ENCODE measurements at regions not wholly inside any gene's neighbourhood (a gene's known extent, or its start where the extent isn't known, plus 50 kb on each side); places are given as distances from the start of the nearest gene placed in this dataset.
"Not testable (repeated sequence)": the region's sequence is repeated elsewhere in the genome, so short reads cannot be mapped to it uniquely, and the experiment has no call there.

DNA sequence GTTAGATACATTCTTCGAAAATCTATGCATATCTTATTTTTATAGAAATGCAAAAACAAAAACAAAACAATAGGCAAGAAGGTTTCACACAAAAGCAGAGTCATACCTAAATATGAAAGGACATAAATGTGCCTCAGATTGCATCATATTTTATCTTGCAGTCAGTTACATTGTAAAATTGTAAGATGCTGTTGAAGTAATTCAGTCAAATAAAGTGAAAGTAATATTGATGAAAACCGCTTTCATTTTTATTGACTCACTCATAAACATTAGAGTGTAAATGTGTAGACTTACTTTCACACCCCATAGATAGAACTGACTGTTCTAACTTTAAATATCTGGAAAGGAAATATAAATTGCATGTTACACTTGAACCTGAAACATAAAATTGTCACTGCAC lies 931.5 kb upstream of the NUDT12 start:
- intact Hi-C loops (cut with DNase I; ENCODE audit: low total_unique reads): no loop called here
- DNase-seq: no peak
- Histone ChIP-seq H3K4me3 (no peak overlapping the region), H3K4me1 (no peaks in the 10 kb centered on the region), H3K9me3 (no peaks in the 10 kb centered on the region), H3K27me3 (no peaks in the 10 kb centered on the region), H3K36me3 (no peaks in the 10 kb centered on the region), H3K27ac (no peak overlapping the region)
- TF ChIP-seq, protein P1, sequence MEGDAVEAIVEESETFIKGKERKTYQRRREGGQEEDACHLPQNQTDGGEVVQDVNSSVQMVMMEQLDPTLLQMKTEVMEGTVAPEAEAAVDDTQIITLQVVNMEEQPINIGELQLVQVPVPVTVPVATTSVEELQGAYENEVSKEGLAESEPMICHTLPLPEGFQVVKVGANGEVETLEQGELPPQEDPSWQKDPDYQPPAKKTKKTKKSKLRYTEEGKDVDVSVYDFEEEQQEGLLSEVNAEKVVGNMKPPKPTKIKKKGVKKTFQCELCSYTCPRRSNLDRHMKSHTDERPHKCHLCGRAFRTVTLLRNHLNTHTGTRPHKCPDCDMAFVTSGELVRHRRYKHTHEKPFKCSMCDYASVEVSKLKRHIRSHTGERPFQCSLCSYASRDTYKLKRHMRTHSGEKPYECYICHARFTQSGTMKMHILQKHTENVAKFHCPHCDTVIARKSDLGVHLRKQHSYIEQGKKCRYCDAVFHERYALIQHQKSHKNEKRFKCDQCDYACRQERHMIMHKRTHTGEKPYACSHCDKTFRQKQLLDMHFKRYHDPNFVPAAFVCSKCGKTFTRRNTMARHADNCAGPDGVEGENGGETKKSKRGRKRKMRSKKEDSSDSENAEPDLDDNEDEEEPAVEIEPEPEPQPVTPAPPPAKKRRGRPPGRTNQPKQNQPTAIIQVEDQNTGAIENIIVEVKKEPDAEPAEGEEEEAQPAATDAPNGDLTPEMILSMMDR (IDR thresholded peaks at IDR 0.05): no peak

DNA sequence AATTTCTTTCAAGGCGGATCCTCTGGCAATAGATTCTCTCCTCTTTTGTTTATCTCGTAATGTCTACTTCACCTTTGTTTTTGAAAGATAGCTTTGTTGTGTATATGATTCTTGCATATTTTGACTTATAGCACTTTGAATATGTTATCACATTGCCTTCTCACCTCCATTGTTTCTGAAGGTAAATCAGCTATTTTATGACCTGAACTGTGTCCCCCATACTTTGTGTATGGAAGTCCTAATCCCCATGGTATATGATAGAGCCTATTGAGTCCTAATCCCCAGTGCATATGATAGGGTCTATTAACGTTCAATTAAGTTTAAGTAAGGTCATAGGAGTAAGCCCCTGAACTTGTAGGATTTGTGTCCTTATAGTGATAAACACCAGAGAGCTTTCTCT lies 910.2 kb upstream of the NUDT12 start:
- Histone ChIP-seq H3K36me3 (no peaks in the 10 kb centered on the region), H3K27ac (no peak overlapping the region), H3K4me3 (no peak overlapping the region), H3K27me3 (no peaks in the 10 kb centered on the region), H3K9me3 (peaks cover 0 to 10% (median 9%) of the 10 kb centered on the region in 3 donors), H3K4me1 (no peaks in the 10 kb centered on the region)
- TF ChIP-seq, protein P1 (IDR thresholded peaks at IDR 0.05): no peak
- no peak for DNase-seq
- intact Hi-C loops (cut with DNase I; ENCODE audit: low total_unique reads): no loop called here

DNA sequence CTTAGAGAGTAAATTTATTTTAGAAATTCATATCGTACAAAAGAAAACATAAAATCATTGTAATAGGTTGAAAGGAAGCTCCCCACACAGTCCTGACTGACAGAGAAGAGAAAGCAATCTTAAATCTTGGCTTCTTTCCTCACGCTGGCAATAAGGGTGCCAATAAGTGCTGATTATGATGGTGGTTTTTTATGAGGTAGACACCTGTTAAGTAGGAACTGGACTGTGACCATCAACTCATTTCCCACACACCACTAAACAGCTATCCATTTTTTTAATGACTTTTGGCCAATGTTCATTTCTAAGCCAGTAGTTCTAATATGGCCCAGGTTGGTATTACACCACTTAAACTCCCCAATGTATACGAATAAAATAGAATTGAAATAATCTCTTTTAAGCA lies 893.5 kb upstream of the NUDT12 start:
- TF ChIP-seq, protein P1 (IDR thresholded peaks at IDR 0.05): no peak

DNA sequence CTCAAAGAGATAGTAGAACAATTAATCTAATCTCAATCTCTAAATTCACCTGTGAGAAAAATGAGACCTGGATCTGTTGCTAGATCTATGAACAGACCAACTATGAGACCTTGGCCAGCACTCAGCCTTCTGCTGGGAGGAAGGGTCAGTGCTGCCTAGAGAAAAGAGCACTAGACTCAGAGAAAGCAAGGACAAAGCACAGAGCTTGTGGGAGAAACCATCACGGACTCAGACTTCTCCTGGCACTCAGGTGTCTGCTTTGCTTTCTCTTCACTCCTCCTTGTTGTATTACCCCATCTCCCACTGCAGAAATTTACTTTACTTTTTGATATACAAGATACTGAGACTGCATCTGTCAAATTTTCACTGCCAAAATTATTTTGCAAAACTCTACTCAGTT lies 890.0 kb upstream of the NUDT12 start:
- H3K27ac ChIP-seq: no peak overlapping the region
- H3K36me3 ChIP-seq: no peaks in the 10 kb centered on the region
- TF ChIP-seq, protein P1 (IDR thresholded peaks at IDR 0.05): no peak
- intact Hi-C loops (cut with DNase I; ENCODE audit: low total_unique reads): no loop called here
- no peak for DNase-seq
- no peaks in the 10 kb centered on the region for H3K27me3 ChIP-seq
- no peaks in the 10 kb centered on the region for H3K4me1 ChIP-seq
- H3K9me3 ChIP-seq: no peaks in the 10 kb centered on the region
- H3K4me3 ChIP-seq: no peak overlapping the region

More for the DNA sequence above, 893.5 kb upstream of the NUDT12 start:
- Histone ChIP-seq H3K27me3 (no peaks in the 10 kb centered on the region), H3K9me3 (peaks cover 0 to 7% (median 3%) of the 10 kb centered on the region in 3 donors), H3K4me1 (no peaks in the 10 kb centered on the region), H3K36me3 (no peaks in the 10 kb centered on the region), H3K27ac (no peak overlapping the region), H3K4me3 (no peak overlapping the region)
- intact Hi-C loops (cut with DNase I; ENCODE audit: low total_unique reads): no loop called here
- DNase-seq: no peak

DNA sequence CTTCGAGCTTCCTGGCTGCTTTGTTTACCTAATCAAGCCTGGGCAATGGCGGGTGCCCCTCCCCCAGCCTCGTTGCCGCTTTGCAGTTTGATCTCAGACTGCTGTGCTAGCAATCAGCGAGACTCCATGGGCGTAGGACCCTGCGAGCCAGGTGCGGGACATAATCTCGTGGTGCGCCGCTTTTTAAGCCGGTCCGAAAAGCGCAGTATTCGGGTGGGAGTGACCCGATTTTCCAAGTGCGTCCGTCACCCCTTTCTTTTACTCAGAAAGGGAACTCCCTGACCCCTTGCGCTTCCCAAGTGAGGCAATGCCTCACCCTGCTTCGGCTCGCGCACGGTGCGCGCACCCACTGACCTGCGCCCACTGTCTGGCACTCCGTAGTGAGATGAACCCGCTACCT lies 889.3 kb upstream of the NUDT12 start:
- H3K9me3 ChIP-seq; H3K36me3 ChIP-seq; H3K27ac ChIP-seq; DNase-seq; H3K4me1 ChIP-seq; H3K27me3 ChIP-seq; H3K4me3 ChIP-seq; intact Hi-C loops (cut with DNase I; ENCODE audit: low total_unique reads): not testable (repeated sequence)

DNA sequence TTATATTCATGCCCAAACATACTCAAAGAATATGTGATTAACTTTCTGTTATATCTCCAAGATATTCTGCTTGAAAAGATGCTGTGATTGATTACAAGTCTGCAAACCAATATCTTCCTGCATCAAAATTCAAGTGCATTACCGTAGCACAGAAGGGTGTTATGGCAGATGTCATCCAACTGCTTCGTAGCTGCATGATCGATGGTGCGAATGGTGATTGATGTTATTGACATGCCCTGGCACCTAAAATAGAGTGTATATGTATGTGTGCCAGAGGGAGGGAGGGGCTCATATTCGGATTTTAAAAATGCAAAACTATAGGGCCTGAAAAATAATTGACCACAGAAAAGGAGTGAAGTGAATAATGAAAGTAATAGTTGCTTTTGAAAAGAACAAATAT lies 882.1 kb upstream of the NUDT12 start:
- intact Hi-C loops (cut with DNase I; ENCODE audit: low total_unique reads): no loop called here
- H3K27me3 ChIP-seq: no peaks in the 10 kb centered on the region
- H3K9me3 ChIP-seq: no peaks in the 10 kb centered on the region
- no peaks in the 10 kb centered on the region for H3K36me3 ChIP-seq
- H3K27ac ChIP-seq: no peak overlapping the region
- H3K4me3 ChIP-seq: no peak overlapping the region
- DNase-seq: no peak
- TF ChIP-seq, protein P1 (IDR thresholded peaks at IDR 0.05): no peak
- no peaks in the 10 kb centered on the region for H3K4me1 ChIP-seq
